DMS153 (cell line): ENCODE measurements at regions not wholly inside any gene's neighbourhood (a gene's known extent, or its start where the extent isn't known, plus 50 kb on each side); places are given as distances from the start of the nearest gene placed in this dataset.
"Not testable (repeated sequence)": the region's sequence is repeated elsewhere in the genome, so short reads cannot be mapped to it uniquely, and the experiment has no call there.

Experiments
- DNase-seq: peaks from one replicate; lab custom pipeline; 2025; lab: John Stamatoyannopoulos, UW

- DNase-seq: no peak
Measured at GRCh38 chr10:2543142-2543886, 524.0 kb upstream of the PFKP start.

- peak; percentile 1 for DNase-seq
Measured at GRCh38 chr10:2541176-2541575, 526.2 kb upstream of the PFKP start.

GRCh38 chr10:2529945-2530344 lies 537.4 kb upstream of the PFKP start:
- no peak for DNase-seq

DNA sequence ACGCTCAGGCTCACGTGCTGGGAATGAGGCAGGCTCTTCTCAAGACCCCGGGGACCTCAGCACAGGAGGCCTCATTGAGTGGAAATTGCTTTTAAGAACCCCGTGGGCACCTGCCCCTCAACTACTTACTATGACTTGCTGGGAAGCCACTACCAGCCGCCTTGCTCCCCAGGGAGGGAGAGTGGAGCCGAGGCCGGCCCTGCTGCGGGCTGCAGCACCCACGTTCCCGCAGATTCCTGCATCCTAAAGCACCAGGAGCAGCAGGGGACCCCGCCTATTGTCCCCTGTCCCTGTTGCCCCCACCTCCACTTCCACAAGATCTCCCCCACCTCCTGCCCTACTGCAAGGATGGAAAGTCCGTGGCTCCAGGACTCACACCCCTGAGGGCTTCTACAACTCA lies 541.6 kb upstream of the PFKP start:
- DNase-seq: no peak

GRCh38 chr10:2519139-2519538 lies 548.2 kb upstream of the PFKP start:
- no peak for DNase-seq

GRCh38 chr10:2509081-2509531 lies 558.2 kb upstream of the PFKP start:
- DNase-seq: no peak

- not testable (repeated sequence) for DNase-seq
Measured at GRCh38 chr10:2501366-2501940, 565.9 kb upstream of the PFKP start.

- DNase-seq: no peak
Measured at GRCh38 chr10:2494399-2494798, 572.9 kb upstream of the PFKP start.

DNA sequence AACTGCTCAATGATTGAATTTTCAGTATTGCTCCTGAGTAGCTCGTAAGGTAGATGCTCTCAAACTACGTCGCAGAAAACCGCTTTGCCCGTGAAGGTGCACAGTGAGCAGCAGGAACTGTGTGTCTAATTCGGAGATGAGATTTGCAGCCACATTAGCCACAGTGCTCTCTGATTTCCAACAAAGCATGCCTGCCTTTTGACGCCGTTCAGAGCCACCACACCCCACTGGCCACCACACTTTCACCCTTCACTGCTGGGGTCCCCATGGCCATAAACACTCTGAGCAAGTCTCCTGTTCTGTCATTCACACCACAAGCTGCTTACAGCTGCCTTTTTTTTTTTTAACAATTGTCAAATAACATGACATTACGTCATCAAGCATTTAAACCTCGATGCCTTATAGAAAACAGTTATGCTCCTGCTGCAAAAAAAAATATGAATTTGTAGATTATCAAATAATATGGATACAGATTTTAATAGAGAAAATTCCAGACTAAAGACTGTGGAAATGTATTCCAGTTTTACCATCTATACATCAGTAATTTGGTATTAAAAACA lies 578.8 kb upstream of the PFKP start:
- DNase-seq: no peak

DNA sequence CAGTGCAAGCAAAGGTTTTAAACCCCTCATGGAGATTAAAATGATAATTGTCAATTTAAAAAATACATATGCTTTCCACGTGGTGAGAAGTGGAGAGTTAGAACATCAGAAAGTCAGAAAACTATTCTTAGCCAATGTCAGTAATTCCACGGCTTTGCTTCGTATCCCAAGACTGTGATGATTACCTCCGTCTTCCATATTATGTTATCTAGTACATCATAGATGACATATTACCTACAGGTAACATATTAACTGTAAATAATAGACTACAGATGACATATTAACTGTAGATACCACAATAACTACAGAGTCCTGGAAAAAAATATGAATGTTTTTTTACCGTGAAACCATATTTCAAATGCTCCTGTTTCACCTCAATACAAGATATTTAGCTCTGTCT lies 579.4 kb upstream of the PFKP start:
- DNase-seq: no peak

GRCh38 chr10:2478656-2479055 lies 588.7 kb upstream of the PFKP start:
- DNase-seq: no peak

- peak; percentile 60 for DNase-seq
Measured at GRCh38 chr10:2476812-2477553, 590.4 kb upstream of the PFKP start.

DNA sequence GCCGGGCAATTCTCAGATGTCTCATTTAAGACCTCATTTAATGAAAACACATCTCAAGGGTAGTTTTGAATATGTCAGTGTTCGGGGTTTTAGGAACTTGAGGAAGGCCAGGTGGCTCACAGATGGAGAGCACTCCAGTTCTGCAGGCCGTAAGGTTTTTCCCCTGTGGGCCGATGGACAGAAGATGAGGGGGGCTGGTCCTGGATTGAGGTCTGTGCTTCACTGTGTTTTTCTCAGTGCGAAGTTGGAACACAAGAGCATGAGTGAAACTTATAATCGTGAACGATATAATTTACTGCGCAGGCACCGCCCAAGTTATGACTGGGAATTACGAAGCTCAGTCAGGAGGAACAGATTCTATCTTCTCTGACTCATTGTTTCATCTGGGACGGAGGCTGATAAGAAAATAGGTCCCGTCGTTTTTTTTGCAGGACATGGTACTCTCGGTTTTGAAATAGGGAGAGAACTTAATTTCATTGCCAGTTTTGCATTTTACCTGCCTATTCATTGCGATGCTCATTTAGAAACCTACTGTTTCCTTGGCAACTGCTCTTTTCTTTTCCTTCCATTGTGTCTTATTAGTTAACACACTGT lies 591.0 kb upstream of the PFKP start:
- DNase-seq: no peak

GRCh38 chr10:2475711-2476217 lies 591.6 kb upstream of the PFKP start:
- DNase-seq: no peak

- DNase-seq: no peak
Measured at GRCh38 chr10:2471811-2472210, 595.5 kb upstream of the PFKP start.

GRCh38 chr10:2469802-2470201 lies 597.5 kb upstream of the PFKP start:
- DNase-seq: no peak

GRCh38 chr10:2464483-2464882 lies 602.9 kb upstream of the PFKP start:
- DNase-seq: no peak

- DNase-seq: no peak
Measured at GRCh38 chr10:2463316-2463715, 604.0 kb upstream of the PFKP start.

- no peak for DNase-seq
Measured at GRCh38 chr10:2462581-2462980, 604.8 kb upstream of the PFKP start.

DNA sequence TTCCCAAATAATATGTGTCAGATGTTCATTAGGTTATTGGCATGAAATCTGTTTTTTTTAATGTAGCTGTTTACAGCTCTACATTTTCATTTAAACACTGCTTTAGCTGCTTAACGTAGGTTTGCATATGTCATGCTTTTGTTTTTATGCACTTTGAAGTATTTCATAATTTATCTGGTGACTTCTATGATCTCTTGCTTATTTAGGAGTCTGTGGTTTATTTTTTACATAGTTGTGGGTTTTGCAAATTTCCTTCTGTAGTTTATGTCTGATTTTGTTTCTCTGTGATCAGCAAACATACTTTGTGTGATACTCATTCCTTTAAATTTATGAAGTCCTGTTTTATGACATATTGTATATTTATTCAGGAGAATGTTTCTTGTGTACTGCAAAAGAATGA lies 606.5 kb upstream of the PFKP start:
- no peak for DNase-seq

GRCh38 chr10:2459713-2460112 lies 607.6 kb upstream of the PFKP start:
- no peak for DNase-seq

- DNase-seq: no peak
Measured at GRCh38 chr10:2456834-2457233, 610.5 kb upstream of the PFKP start.
